HEK293T (cell line): ENCODE measurements at regions not wholly inside any gene's neighbourhood (a gene's known extent, or its start where the extent isn't known, plus 50 kb on each side); places are given as distances from the start of the nearest gene placed in this dataset.

Experiments used
- CTBP1 ChIP-seq: fragments of 450-650 bp; IDR thresholded peaks from 2 replicates; pipeline ENCODE4 v1.6.1; 2016; ENCODE audit warnings: borderline replicate concordance
- FOXK2 ChIP-seq: fragments of 450-650 bp; IDR thresholded peaks from 2 replicates; pipeline ENCODE4 v1.6.1; 2016; ENCODE audit warnings: mild to moderate bottlenecking
- FOXM1 ChIP-seq: fragments of 450-650 bp; IDR thresholded peaks from 2 replicates; pipeline ENCODE4 v1.6.1; 2017; ENCODE audit warnings: mild to moderate bottlenecking, borderline replicate concordance
- SP1 ChIP-seq: fragments of 450-650 bp; IDR thresholded peaks from 2 replicates; pipeline ENCODE4 v1.6.1; 2017
- TARDBP ChIP-seq: fragments of 450-650 bp; IDR thresholded peaks from 2 replicates; pipeline ENCODE4 v1.6.1; 2016

DNA sequence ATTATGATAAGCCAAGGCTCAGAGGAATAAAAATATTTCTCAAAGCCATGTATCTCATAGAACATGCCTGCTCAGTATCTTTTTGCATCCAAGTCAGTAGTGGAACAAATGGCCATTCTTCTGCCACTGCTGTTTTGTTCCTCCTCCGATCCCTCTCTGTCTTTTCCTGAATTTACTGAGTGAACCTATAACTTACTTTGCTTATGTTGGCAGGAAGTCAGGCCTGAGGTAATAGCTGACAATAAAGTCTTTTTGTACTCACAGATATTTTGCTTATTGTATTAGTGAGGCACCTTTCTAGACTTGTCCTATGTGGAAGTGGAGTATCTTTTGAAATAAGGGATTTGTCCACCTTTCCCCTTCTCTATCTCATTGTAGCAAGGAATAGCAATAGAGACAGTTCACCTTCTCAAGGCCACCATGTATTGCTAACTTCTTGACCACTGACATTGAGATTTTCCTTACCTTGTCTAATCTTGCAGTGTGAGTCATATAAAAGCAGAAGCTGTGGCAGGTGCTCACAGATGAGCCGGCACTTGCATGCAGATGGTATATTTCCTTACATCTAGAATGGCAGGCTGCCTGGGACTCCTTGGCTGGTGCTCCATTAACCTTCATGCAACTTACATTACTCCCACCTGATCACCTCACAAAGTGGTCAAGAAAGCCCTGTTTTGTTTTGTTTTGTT, 68.2 kb downstream of the AGTR2 start:
- TF ChIP-seq TARDBP (no peak), FOXM1 (no peak), CTBP1 (no peak), SP1 (no peak), FOXK2 (no peak)
